Stimulated activated CD8-positive, alpha-beta memory T cell treated with anti-CD3 and anti-CD28 coated beads, Interleukin-7, amount 100 ng/mL, for 24 hours (primary cell): ENCODE measurements at regions not wholly inside any gene's neighbourhood (a gene's known extent, or its start where the extent isn't known, plus 50 kb on each side); places are given as distances from the start of the nearest gene placed in this dataset.

Experiments
- DNase-seq: peaks from one replicate; pipeline ENCODE4 v3.0.0-alpha.2; 2020; ENCODE audit warnings: low read depth

DNA sequence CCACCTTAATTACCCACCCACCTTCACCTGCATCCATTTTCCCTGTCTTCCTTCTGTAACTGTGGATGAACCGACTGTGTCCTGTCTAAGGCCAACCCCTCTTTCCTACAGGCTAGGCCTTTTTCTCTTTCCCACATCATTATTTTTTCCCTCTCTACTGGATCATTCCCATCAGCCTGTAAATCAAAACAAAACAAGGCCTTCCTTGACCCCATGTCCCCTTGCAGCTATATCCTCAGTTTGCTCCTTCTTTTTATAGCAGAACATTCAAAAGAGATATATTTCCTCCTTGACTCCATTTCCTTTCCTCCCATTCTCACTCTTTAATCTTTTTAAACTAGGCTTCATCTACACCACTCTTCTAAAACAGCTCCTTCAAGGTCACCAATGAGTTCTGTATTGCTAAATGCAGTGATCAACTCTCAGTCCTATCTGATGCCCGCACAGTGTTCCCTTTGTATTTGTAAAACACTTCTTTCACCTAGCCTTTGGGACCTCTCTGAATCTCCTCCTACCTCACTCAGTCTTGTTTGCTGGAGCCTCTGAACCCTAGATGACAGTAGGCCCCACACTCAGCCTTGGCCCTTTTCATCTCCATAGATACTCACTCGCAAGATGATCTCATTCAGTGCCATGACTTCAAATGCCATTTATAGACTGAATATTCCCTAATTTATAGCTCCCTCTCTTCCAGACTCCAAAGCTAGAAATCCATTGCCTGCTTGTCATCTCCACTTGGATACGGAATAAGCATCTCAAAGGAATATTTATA is 55.7 kb downstream of the CXCR4 start:
- no peak for DNase-seq

DNA sequence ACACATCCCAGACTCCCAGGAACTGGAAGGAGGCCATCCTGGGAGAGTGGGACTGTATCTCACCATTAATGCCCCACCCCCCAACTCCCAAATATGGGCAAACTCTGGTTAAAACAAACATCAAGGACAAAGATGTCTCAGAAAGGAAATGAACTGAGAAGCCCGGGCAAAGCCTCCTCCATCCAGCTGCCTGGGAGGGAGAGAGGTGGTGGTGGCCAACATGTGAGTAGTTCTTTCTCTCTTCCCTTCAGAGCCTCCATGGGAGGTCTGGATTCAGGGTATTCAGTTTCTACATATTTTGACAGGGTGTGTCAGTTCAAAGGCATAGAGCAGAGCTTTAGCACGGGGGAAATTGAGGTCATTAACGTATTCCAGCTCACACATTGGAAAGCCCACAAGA is 57.5 kb downstream of the CXCR4 start:
- no peak for DNase-seq

DNA sequence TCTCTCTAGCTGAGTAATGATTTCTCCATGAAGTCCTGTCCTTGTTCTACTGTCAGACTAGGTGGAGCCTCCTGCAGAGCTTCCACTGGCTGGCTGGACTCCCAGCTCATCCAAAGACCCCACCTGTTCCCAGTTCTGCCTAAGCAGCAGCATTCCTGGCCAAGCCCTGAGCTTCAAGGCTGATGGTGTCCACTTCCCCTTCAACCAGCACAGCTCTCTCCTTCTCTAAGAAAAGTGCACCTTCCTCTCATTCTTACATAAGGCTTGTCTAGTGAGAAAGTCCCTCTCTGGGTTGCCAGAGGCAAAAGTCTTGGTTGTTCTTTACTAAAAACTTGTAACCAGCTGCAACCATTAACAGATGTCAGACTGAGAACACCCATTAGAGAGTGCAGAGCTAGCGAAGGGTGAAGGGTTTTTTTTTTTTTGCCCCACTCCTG is 58.9 kb downstream of the CXCR4 start:
- no peak for DNase-seq

GRCh38 chr2:136058262-136058661 is 59.7 kb downstream of the CXCR4 start:
- DNase-seq = no peak

DNA sequence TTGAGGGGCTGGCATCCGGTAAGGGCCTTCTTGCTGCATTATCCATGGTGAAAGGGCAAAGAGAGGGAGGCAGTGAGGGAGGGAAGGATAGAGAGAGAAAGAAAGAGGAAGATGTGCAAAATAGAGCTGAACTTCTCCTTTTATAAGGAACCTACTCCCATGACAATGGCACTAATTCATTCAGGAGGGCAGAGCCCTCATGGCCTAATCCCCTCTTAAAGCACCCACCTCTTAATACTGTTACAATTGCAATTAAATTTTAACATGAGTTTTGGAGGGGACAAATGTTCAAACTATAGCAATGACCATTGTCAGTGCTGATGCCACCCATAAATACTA is 60.2 kb downstream of the CXCR4 start:
- DNase-seq = no peak

GRCh38 chr2:136057023-136057801 is 60.7 kb downstream of the CXCR4 start:
- peak; percentile 8 for DNase-seq

DNA sequence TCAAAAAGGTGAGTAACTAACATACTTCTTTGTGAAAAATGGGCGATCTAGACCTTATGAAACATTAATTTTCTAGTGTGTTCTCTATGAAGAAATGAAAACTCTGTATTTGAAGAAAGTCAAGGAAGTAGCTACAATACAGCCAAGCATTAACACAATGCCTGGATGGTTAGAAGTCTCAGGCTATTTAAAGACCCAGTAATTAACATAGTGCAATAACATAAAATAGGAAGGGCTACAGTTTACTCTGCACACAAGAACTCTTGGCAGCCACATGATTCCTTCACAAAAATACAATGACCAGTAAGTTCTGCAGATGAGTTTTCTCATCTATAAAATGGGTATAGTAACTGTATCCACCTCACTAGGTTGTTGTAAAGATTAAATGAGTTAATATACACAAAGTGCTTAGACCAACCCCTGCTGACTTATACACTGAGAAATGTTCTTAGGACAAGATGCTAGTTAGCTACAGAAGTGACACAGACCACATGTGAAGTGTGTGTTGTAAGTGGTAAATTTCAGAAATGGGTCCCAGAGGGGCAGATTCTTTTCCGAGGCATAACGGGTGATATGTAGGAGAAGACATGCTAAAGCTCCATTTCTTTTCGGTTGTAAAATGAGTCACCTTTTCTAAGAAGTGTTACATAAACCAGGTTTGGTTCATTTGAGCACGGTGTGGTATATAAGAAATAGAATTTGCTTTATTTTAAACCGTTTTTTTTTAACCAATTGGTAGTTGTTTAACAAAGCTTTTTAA is 61.8 kb downstream of the CXCR4 start:
- DNase-seq = no peak

DNA sequence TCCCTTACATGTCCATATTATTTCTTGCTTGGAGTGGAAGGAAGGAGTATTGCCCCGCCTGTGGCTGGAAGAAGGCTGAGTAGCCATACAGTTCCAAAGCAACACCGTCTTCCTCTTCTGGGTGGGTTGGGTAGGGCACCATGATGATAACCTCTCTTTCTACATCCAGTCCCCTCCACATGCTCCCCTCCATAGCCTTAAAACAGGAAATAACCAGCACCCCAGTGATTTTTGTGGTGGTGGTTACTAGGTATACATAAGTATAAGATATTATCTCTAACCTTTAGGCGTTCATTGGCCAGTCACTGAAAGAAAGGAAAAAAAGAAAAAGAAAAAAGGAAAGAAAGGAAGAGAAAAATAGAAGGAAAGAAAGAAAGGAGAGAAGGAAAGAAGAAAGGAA is 63.1 kb downstream of the CXCR4 start:
- no peak for DNase-seq

- no peak for DNase-seq
These were observed 65.3 kb downstream of the CXCR4 start for GRCh38 chr2:136052369-136053362.

DNA sequence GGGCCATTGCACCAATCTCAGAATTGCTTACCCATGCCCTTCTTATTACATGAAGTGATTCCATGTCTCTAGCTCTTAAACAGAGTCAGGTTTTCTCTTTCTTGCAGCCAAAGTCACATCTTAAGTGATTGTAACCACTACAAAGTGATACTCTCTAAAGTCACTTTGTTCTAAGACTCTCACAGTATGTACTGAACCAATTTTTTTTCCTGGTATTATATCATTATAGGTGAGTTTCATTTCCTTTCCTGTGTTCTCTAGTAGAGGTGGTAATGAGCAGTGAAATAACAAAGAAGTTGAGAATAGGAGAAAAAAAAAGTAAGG is 66.3 kb upstream of the DARS1 start:
- no peak for DNase-seq

- no peak for DNase-seq
These were observed 65.7 kb upstream of the DARS1 start for GRCh38 chr2:136051001-136051724.

DNA sequence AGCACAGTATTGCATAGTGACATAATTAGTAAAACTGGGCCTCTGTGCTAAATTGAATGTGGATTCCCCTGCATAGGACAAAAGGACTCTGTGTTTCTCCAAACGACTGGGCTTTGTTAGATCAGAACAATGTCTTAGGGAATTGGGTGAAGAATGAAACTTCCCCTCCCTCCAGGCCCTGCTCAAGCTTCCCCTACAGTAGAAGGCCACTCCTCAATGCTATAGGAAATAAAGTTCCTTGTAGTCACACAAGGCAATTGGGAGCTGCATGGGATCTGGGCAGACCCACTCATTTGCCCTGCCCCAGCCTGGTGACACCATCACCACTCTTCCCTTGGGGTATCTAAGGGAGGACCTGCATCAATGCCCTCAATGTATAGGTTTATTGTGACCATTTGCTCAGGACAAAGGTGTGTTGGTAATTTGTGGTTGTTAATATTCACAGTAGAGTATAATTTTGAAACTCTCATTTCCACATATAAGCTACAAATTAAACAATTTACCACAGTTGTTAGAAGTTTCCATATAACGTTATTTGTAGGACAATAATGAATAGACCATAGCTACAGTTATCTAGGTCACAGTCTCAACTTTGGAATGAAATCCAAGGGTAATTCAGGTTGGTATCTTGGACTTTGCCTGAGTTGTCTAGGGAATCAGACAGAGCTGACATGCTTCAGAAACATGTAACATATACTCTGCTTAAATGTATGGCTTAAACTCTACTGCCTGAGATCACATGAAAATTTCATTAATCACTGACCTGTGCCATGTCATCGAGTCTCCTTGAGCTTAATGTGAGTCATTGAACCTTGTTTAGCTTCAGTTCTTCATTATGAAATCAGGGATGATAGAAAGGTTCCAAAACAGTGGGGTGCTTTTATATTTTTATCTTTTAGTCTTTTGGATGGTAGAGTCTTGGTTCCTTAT is 64.8 kb upstream of the DARS1 start:
- no peak for DNase-seq

DNA sequence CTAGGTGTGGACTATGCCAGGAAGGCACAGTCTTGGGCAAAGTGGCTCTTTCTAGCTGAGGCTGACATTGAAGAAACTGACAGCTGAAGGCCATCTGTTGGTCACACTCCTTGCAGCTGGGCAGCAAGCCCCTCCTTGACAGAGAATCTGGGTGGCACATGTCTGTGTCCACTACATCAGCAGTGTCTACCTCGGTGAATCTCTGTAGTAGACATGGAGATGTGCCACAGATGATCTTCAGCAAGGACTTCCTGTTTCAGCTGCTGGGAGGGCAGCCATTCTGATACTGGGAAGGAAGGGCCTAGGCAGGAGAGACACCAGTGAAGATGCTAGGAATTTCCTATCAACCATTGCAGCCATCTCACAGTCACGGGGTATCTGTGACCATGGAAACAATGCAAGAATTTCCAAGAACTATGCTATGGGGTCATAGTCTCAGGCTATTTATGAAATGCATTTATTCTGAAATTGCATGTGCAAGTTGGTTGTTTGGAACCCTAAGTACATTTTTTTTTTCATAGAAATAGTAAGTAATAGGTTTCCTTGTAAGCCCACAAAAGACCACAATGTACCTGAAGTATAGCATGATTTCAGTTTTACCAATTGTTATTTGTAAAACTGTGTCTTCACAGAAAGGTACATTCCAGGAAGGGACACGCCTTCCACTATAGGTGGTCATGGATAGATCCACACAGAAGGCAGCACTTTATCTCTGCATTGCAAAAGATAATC is 63.8 kb upstream of the DARS1 start:
- no peak for DNase-seq

DNA sequence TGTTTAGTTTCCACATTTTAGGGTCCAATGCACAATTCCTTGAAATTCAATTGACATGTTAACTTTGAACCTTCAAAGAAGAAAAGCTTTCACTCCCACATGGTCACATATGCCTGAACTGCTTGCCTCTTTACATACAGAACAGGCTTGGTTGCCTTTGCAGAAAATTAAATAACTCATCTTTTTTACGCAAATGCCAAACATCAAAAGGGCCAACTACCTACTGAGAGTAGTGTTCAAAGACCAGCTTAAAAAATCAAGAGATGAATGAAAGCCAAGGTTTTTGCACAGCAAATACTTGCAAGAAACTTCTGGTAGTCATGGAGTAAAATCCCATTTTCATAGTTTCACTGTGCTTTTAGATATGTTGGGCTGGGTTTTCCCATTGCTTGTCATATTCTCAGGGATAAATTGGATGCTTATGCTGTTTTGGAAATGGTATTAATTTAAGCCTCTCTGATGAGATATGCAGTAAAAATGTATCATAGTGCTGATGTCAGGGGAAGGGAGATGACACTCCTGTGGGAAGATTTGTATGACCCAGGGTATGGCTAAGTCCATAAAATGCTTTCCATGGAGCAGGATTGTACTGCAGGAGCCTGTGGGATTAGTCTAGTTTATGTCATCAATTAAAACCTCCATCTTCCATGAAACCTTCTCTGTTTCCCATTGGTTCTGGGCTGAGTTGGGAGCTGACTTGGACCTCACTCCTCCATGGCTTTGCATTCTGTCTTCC is 60.6 kb upstream of the DARS1 start:
- DNase-seq = no peak

DNA sequence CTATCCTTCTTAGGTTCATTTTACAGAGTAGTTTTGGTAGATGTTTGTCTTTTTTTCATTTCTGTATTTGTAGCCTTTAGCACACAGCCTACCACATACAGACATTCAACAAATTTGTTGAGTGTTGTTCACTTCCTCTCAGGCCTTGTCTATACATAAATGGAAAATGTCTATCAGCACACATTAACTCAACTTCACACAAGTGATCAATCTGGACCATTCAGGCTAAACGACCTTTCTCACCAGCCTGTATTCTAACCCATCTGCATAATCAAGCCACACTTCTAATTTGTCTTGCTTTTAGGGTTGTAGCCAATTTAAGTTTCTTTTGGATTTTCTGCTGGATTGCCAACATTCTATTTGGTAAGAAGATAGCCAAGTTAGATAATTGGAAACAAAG is 59.9 kb upstream of the DARS1 start:
- no peak for DNase-seq
